Fibroblast of villous mesenchyme (primary cell): ENCODE measurements at regions not wholly inside any gene's neighbourhood (a gene's known extent, or its start where the extent isn't known, plus 50 kb on each side); places are given as distances from the start of the nearest gene placed in this dataset.

Experiments used
- DNase-seq: peaks from one replicate; pipeline ENCODE4 v3.0.0-alpha.2; 2010; ENCODE audit warnings: low read depth
- H3K4me3 ChIP-seq: 2 replicates; pipeline ENCODE4 v1.5.1; 2011; ENCODE audit warnings: low read depth, mild to moderate bottlenecking, low read length
- TF ChIP-seq, protein P1 (sequence below): IDR thresholded peaks from 2 replicates; pipeline ENCODE4 v1.5.1; 2012; ENCODE audit warnings: low read depth, mild to moderate bottlenecking, low read length; ENCODE audit not compliant: insufficient read depth

DNA sequence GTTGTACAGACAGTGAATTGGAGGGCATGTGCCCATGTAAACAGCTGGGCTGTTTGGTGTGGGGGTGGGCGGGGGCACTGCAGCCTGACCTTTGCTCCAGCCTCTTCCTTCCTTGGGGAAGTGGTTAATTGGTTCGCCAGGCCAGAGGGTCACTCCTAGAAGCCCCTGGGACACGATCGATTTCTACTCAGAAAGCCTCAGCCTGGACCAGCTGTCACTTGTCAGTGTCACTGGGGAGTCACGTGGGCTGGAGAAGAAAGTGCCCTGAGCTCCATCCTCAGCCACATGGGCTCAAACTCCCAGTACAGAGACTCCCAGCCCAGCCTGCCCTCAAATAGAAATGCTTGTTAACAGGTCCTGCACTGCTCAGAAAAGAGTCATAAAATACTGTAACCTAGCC is 423.8 kb upstream of the SULF2 start:
- no peak for DNase-seq
- TF ChIP-seq, protein P1, sequence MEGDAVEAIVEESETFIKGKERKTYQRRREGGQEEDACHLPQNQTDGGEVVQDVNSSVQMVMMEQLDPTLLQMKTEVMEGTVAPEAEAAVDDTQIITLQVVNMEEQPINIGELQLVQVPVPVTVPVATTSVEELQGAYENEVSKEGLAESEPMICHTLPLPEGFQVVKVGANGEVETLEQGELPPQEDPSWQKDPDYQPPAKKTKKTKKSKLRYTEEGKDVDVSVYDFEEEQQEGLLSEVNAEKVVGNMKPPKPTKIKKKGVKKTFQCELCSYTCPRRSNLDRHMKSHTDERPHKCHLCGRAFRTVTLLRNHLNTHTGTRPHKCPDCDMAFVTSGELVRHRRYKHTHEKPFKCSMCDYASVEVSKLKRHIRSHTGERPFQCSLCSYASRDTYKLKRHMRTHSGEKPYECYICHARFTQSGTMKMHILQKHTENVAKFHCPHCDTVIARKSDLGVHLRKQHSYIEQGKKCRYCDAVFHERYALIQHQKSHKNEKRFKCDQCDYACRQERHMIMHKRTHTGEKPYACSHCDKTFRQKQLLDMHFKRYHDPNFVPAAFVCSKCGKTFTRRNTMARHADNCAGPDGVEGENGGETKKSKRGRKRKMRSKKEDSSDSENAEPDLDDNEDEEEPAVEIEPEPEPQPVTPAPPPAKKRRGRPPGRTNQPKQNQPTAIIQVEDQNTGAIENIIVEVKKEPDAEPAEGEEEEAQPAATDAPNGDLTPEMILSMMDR = no peak
- H3K4me3 ChIP-seq = no peak overlapping the region

DNA sequence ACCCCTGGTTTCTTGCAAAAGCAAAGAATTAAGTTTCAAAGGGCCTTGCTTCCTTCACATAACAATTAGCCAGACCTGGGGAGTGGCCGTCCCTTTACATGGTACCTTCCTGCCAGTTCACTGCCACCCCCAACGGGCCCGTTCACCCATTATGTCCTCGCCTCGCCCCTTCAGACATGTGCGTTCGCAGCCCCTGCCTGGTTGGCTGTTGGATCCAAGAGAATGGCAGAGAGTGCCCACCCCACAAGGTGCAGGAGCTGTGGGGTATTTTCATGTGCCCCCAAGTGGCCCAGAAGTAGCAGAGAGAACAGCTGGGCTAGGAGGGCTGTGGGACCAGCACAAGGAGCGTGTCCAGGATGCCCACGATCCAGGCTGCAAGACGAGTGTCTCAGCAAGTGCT is 422.9 kb upstream of the SULF2 start:
- TF ChIP-seq, protein P1 = no peak
- no peak overlapping the region for H3K4me3 ChIP-seq
- DNase-seq = no peak

DNA sequence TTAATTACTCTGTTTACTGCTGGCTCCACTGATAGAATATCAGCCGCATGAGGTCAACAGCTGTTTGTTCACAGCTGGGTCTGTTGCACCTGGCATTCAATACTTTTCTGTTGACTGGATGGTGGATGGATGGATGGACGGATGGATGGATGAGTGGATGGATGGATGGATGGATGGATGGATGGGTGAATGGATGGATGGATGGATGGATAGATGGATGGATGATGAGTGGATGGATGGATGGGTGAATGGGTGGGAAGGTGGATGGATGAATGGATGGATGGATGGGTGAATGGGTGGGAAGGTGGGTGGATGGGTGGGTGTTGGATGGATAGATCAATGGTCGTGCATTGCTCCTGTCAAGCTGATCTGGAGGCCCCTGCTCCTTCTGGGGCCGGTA is 422.2 kb upstream of the SULF2 start:
- no peak overlapping the region for H3K4me3 ChIP-seq
- TF ChIP-seq, protein P1 = no peak
- DNase-seq = no peak

DNA sequence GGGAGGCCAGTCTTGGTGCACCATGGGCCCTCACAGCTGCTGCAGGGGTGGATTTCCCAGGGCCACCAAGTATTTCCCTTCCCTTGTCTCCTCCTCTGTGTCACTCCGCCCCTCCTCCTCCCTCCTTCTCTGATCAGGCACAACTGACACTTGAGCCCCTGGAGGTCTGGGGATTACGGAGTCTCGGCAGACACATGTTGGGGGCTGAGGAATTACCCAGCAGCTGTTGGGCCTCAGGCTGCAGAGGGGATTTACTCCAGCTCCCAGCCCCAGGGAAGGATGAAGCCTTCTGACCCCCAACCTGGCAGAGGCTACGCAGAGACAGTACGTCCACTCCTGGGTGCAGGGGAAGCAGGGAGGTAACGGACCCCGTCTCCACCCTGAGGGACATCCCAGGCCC is 420.5 kb upstream of the SULF2 start:
- no peak for DNase-seq
- TF ChIP-seq, protein P1 = no peak
- no peak overlapping the region for H3K4me3 ChIP-seq

DNA sequence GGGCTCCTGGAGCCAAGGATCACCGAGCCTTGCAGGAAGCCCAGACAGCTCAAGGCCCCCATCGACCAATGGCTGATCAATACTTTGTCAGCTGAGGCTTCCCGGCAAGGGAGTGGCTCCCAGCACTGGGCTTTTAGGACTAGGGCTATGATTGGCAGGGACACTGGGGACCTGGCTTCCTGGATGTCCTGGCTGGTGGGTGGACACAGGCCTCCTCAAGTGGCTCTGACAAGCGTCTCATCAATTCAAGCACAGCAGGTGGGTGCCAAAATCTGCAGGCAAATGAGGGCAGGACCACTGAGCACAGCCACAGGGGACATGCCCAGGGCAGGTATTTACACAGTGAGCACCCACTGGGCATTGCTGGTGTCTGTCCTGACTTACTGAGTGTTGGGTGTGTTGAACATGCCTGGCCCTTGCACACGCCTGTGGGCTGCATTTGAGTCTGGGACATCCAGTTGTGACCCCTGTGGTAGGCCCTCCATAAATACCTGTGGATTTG is 420.1 kb upstream of the SULF2 start:
- DNase-seq = no peak
- TF ChIP-seq, protein P1 = no peak
- no peak overlapping the region for H3K4me3 ChIP-seq

DNA sequence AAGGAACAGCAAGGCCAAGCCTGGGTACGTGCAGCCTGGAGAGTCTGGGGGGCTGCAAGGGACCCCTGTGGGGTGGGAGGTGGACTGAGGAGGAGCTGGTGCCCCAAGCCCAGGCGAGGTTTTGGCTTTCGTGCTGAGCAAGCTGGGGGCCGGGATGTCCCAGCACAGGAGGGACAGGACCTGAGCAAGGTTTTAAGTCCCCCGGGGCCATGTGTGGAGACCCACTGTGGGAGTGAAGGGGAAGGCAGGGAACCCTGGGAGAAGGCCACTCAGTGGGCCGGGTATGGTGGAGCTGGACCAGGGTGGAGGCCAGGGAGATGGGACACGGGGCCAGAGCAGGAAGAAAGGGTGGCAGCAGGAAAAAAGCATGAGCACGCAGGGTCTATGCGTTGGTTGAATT is 419.2 kb upstream of the SULF2 start:
- no peak for DNase-seq
- H3K4me3 ChIP-seq = no peak overlapping the region
- TF ChIP-seq, protein P1 = no peak

DNA sequence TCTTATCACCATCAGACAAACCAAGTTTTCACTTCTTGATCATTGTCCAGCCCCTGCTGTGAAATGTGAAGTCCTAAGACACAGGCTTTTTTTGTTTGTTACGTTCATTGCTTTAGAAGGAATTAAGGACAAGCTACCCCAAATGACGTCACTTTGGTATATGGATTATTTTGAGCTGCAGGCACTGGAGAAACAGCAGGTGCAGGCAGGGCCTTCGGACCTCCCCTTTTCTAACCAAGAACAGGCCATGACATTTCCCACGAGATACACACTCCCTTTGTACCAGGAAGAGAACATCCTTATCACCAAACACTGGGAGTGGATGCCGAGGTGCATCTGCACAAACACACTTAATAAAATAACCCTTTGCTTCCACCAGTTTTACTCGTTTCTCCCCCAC is 418.0 kb upstream of the SULF2 start:
- no peak overlapping the region for H3K4me3 ChIP-seq
- DNase-seq = no peak
- TF ChIP-seq, protein P1 = no peak
